HepG2 (cell line): ENCODE measurements at regions not wholly inside any gene's neighbourhood (a gene's known extent, or its start where the extent isn't known, plus 50 kb on each side); places are given as distances from the start of the nearest gene placed in this dataset.

ENCODE experiments used
- ATM ChIP-seq: fragments of 450-650 bp; IDR thresholded peaks from 2 replicates; pipeline ENCODE4 v1.7.1; 2017; ENCODE audit warnings: mild to moderate bottlenecking, borderline replicate concordance
- CHD4 ChIP-seq: fragments of 200-600 bp; sonication (generic); IDR thresholded peaks from 2 replicates; pipeline ENCODE4 v1.7.0; 2017; ENCODE audit warnings: mild to moderate bottlenecking, low read length, borderline replicate concordance
- DR1 ChIP-seq: sonication (generic); formaldehyde crosslinking; IDR thresholded peaks from 2 replicates; pipeline ENCODE4 v1.8.0; 2021; ENCODE audit warnings: mild to moderate bottlenecking, missing genetic modification reagents, inconsistent platforms
- FUBP1 ChIP-seq: sonication (generic); formaldehyde crosslinking; IDR thresholded peaks from 2 replicates; pipeline ENCODE4 v1.5.1; 2020; ENCODE audit warnings: missing genetic modification reagents, mild to moderate bottlenecking, borderline replicate concordance
- GMEB2 ChIP-seq: IDR thresholded peaks from 2 replicates; pipeline ENCODE4 v1.6.1; 2016; ENCODE audit warnings: missing biosample characterization, missing genetic modification reagents, low read depth
- IRF2 ChIP-seq: IDR thresholded peaks from 2 replicates; pipeline ENCODE4 v1.6.1; 2018; ENCODE audit warnings: missing genetic modification reagents, missing compliant biosample characterization
- JUNB ChIP-seq: sonication (generic); formaldehyde crosslinking; IDR thresholded peaks from 2 replicates; pipeline ENCODE4 v1.8.0; 2022; ENCODE audit warnings: missing genetic modification reagents, mild to moderate bottlenecking, borderline replicate concordance
- JUND ChIP-seq: sonication (generic); formaldehyde crosslinking; IDR thresholded peaks from 2 replicates; pipeline ENCODE4 v1.8.0; 2022; ENCODE audit warnings: mild to moderate bottlenecking, missing genetic modification reagents
- MAFG ChIP-seq: sonication (generic); formaldehyde crosslinking; IDR thresholded peaks from 2 replicates; pipeline ENCODE4 v1.5.1; 2020; ENCODE audit warnings: mild to moderate bottlenecking, missing genetic modification reagents
- MED1 ChIP-seq: sonication (generic); formaldehyde crosslinking; IDR thresholded peaks from 2 replicates; pipeline ENCODE4 v1.4.0; 2020; ENCODE audit warnings: missing genetic modification reagents
- NFIB ChIP-seq: sonication (generic); formaldehyde crosslinking; IDR thresholded peaks from 2 replicates; pipeline ENCODE4 v1.9.0; 2021; ENCODE audit warnings: missing genetic modification reagents, mild to moderate bottlenecking, borderline replicate concordance
- SMAD1 ChIP-seq: sonication (generic); formaldehyde crosslinking; IDR thresholded peaks from 2 replicates; pipeline ENCODE4 v1.4.0; 2020; ENCODE audit warnings: missing genetic modification reagents, low read depth, mild to moderate bottlenecking, borderline replicate concordance
- SMAD3 ChIP-seq: sonication (generic); formaldehyde crosslinking; IDR thresholded peaks from 2 replicates; pipeline ENCODE4 v1.4.0; 2020; ENCODE audit warnings: missing genetic modification reagents
- SOX6 ChIP-seq, 2 experiments: fragments of 450-650 bp in 1 of 2; sonication (generic) in 1 of 2; formaldehyde crosslinking in 1 of 2; IDR thresholded peaks; 2 replicates each; pipeline versions ENCODE4 v1.4.0 to v1.6.1; 2017 to 2020; ENCODE audit warnings: antibody characterized with exemption in 1 of 2, mild to moderate bottlenecking in 1 of 2, missing genetic modification reagents in 1 of 2
- YEATS4 ChIP-seq: sonication (generic); formaldehyde crosslinking; IDR thresholded peaks from 2 replicates; pipeline ENCODE4 v1.4.0; 2020; ENCODE audit warnings: missing genetic modification reagents, borderline replicate concordance
- ZBTB25 ChIP-seq: IDR thresholded peaks from 2 replicates; pipeline ENCODE4 v1.6.1; 2018; ENCODE audit warnings: missing genetic modification reagents
- ZFP36L2 ChIP-seq: sonication (generic); formaldehyde crosslinking; IDR thresholded peaks from 2 replicates; pipeline ENCODE4 v1.4.0; 2020; ENCODE audit warnings: missing genetic modification reagents
- ZFP82 ChIP-seq: sonication (generic); formaldehyde crosslinking; IDR thresholded peaks from 2 replicates; pipeline ENCODE4 v1.5.1; 2020; ENCODE audit warnings: mild to moderate bottlenecking, missing genetic modification reagents, borderline replicate concordance
- ZMYM4 ChIP-seq: sonication (generic); formaldehyde crosslinking; IDR thresholded peaks from 2 replicates; pipeline ENCODE4 v1.8.1; 2023; ENCODE audit warnings: mild to moderate bottlenecking, missing genetic modification reagents
- ZNF121 ChIP-seq: sonication (generic); formaldehyde crosslinking; IDR thresholded peaks from 2 replicates; pipeline ENCODE4 v1.5.0; 2020; ENCODE audit warnings: mild to moderate bottlenecking, missing genetic modification reagents
- ZNF468 ChIP-seq: sonication (generic); formaldehyde crosslinking; IDR thresholded peaks from 2 replicates; pipeline ENCODE4 v1.8.0; 2022; ENCODE audit warnings: mild to moderate bottlenecking, moderate library complexity, missing genetic modification reagents
- ZNF562 ChIP-seq: sonication (generic); formaldehyde crosslinking; IDR thresholded peaks from 2 replicates; pipeline ENCODE4 v1.8.0; 2022; ENCODE audit warnings: missing genetic modification reagents, borderline replicate concordance
- ZNF570 ChIP-seq: sonication (generic); formaldehyde crosslinking; IDR thresholded peaks from 2 replicates; pipeline ENCODE4 v1.4.0; 2020; ENCODE audit warnings: mild to moderate bottlenecking, missing genetic modification reagents, borderline replicate concordance
- ZNF792 ChIP-seq: IDR thresholded peaks from 2 replicates; pipeline ENCODE4 v1.6.1; 2016
- ZNF816 ChIP-seq: sonication (generic); formaldehyde crosslinking; IDR thresholded peaks from 2 replicates; pipeline ENCODE4 v1.8.0; 2022; ENCODE audit warnings: missing genetic modification reagents, mild to moderate bottlenecking, borderline replicate concordance

DNA sequence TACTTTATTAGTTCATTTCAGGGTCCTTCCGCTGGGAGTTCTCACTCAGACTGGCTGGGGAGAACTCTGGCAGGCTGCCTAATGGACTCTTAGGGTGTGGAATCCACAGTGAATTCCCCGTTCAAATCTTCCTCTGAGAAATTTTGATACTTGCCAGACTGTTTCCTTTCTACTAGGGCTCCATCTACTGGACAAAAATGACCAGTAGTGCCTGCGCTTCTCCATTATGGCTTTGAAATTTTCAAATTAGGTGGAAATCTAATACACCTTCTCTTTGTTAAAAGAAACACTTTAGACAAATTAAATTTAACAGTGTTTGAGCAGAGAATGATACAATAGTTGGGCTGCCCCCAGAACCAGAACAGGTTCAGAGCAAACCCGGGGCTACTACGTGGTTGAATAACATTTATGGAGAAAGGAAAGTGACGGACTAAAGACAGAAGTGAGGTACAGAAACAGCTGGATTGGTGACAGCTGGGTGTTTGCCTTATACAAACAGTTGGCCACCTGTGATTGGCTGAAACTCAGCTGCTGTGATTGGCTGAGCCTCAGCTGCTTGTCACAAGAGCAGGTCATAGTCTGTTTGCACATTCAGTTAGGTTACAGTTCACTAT, 52.9 kb upstream of the FDX1 start (continued):
- TF ChIP-seq SMAD3 (CRISPR knock-in tag) (no peak), ZNF570 (CRISPR knock-in tag) (no peak), ZNF562 (CRISPR knock-in tag) (no peak), GMEB2 (CRISPR knock-in tag) (no peak), SOX6 (IDR thresholded peaks at IDR 0.05) (no peak), SOX6 (CRISPR knock-in tag; IDR thresholded peaks at IDR 0.05) (peak; percentile 11; the same call in 1 of the 2 replicates), JUNB (CRISPR knock-in tag) (no peak), ZNF792 (CRISPR knock-in tag) (no peak), FUBP1 (CRISPR knock-in tag) (no peak), JUND (no peak), ZFP36L2 (CRISPR knock-in tag) (no peak), YEATS4 (CRISPR knock-in tag) (no peak), ZMYM4 (peak; percentile 63; the same call in 1 of the 2 replicates), ZNF816 (CRISPR knock-in tag) (0 out of 2 replicates have a peak, but pooled peaks have one; percentile 35), IRF2 (CRISPR knock-in tag) (no peak), CHD4 (peak; percentile 60; the same call in 1 of the 2 replicates), ZFP82 (CRISPR knock-in tag) (no peak), ZNF121 (no peak), MED1 (no peak), ZBTB25 (CRISPR knock-in tag) (no peak), MAFG (no peak), DR1 (no peak), ZNF468 (no peak), NFIB (CRISPR knock-in tag) (no peak), SMAD1 (CRISPR knock-in tag) (no peak), ATM (no peak)
